PC-3 (cell line): ENCODE measurements at regions not wholly inside any gene's neighbourhood (a gene's known extent, or its start where the extent isn't known, plus 50 kb on each side); places are given as distances from the start of the nearest gene placed in this dataset.
"Not testable (repeated sequence)": the region's sequence is repeated elsewhere in the genome, so short reads cannot be mapped to it uniquely, and the experiment has no call there.

Source experiments
- ATAC-seq: fragments of 200-7000 bp; cut with Tn5 transposase; 2 replicates; pipeline ENCODE4 v1.9.1; 2020; ENCODE audit warnings: mild to moderate bottlenecking, moderate library complexity
- BruUV-seq: library from RNA; stranded (reverse); fragments of 400-500 nt; replicated peaks from 2 replicates; lab custom pipeline; 2021; lab: Mats Ljungman, UMichigan
- CTCF ChIA-PET: fragments of 300-600 bp; sonication (Branson Sonifier 250); formaldehyde crosslinking; loops from one replicate; lab custom pipeline; 2022; ENCODE audit warnings: antibody characterized with exemption; lab: Charles Lee
- POLR2A ChIA-PET: fragments of 300-600 bp; sonication (Branson Sonifier 250); formaldehyde crosslinking; loops from one replicate; lab custom pipeline; 2022; ENCODE audit warnings: antibody characterized with exemption; ENCODE audit not compliant: unreplicated experiment; lab: Charles Lee
- DNase-seq: peaks from one replicate; pipeline ENCODE4 v3.0.0-alpha.2; 2015
- H2AFZ ChIP-seq: fragments of 300-600 bp; sonication (generic); 2 replicates; pipeline ENCODE4 v1.6.0; 2016; ENCODE audit warnings: antibody characterized with exemption, low read length
- H3F3A ChIP-seq: fragments of 300-600 bp; sonication (generic); one replicate; pipeline ENCODE4 v1.6.0; 2017; ENCODE audit warnings: antibody characterized with exemption, low read length, control low read depth, mild to moderate bottlenecking; ENCODE audit not compliant: unreplicated experiment
- H3K27ac ChIP-seq: fragments of 300-600 bp; sonication (generic); 2 replicates; pipeline ENCODE4 v1.5.1; 2016; ENCODE audit warnings: mild to moderate bottlenecking, low read length
- H3K27me3 ChIP-seq: fragments of 300-600 bp; sonication (generic); 2 replicates; pipeline ENCODE4 v1.6.1; 2016; ENCODE audit warnings: low read length, mixed read lengths
- H3K36me3 ChIP-seq: fragments of 300-600 bp; sonication (generic); 2 replicates; pipeline ENCODE4 v1.6.1; 2016; ENCODE audit warnings: low read depth, mixed run types, low read length, mixed read lengths
- H3K4me1 ChIP-seq: fragments of 300-600 bp; sonication (generic); 2 replicates; pipeline ENCODE4 v1.5.1; 2016; ENCODE audit warnings: low read length; ENCODE audit not compliant: insufficient read depth
- H3K4me2 ChIP-seq: fragments of 300-600 bp; sonication (generic); 2 replicates; pipeline ENCODE4 v1.6.0; 2016; ENCODE audit warnings: low read length
- H3K4me3 ChIP-seq: fragments of 300-600 bp; sonication (generic); 2 replicates; pipeline ENCODE4 v1.5.1; 2016; ENCODE audit warnings: mild to moderate bottlenecking, low read length, mixed read lengths
- H3K79me2 ChIP-seq: fragments of 300-600 bp; sonication (generic); 2 replicates; pipeline ENCODE4 v1.6.1; 2017; ENCODE audit warnings: low read length, mixed read lengths
- H3K9ac ChIP-seq: fragments of 300-600 bp; sonication (generic); 2 replicates; pipeline ENCODE4 v1.6.0; 2016; ENCODE audit warnings: mild to moderate bottlenecking, low read length
- H3K9me2 ChIP-seq: fragments of 300-600 bp; sonication (generic); replicated peaks from 2 replicates; pipeline ENCODE4 v1.6.1; 2016; ENCODE audit warnings: mixed run types, low read length, mixed read lengths
- H3K9me3 ChIP-seq: fragments of 300-600 bp; sonication (generic); 2 replicates; pipeline ENCODE4 v1.6.1; 2016; ENCODE audit warnings: low read length, mixed read lengths
- H4K20me1 ChIP-seq: fragments of 300-600 bp; sonication (generic); 2 replicates; pipeline ENCODE4 v1.6.1; 2016; ENCODE audit warnings: low read length, mixed read lengths
- CTCF ChIP-seq: fragments of 300-600 bp; sonication (generic); conservative IDR thresholded peaks from 2 replicates; pipeline ENCODE4 v1.5.1; 2017; ENCODE audit warnings: antibody characterized with exemption, low read depth, mild to moderate bottlenecking, low read length
- EZH2 ChIP-seq: fragments of 300-600 bp; sonication (generic); IDR thresholded peaks from one replicate; pipeline ENCODE4 v1.6.1; 2017; ENCODE audit warnings: antibody characterized with exemption, mild to moderate bottlenecking, low read length; ENCODE audit not compliant: unreplicated experiment
- EZH2phosphoT487 ChIP-seq: fragments of 300-600 bp; sonication (generic); IDR thresholded peaks from 2 replicates; pipeline ENCODE4 v1.6.1; 2018; ENCODE audit warnings: mild to moderate bottlenecking, antibody characterized with exemption, low read length, borderline replicate concordance
- intact Hi-C: fragments of 100-400 bp; cut with micrococcal nuclease; formaldehyde crosslinking; loops from 2 replicates; pipeline ENCODE4 v1.9.0; 2023

- BruUV-seq, result no TSS peak
- H3K9me2 ChIP-seq, result no peaks in the 10 kb centered on the region
- H3K27ac ChIP-seq, result no peak overlapping the region
- no peaks in the 10 kb centered on the region for H3K27me3 ChIP-seq
- no peaks in the 10 kb centered on the region for H3K79me2 ChIP-seq
- TF ChIP-seq EZH2phosphoT487, result no peak
- no peak for TF ChIP-seq CTCF
- no peak for TF ChIP-seq EZH2
- H3K9me3 ChIP-seq, result no peaks in the 10 kb centered on the region
- no peak overlapping the region for H3K9ac ChIP-seq
- CTCF ChIA-PET, result no interaction called here
- no peaks in the 10 kb centered on the region for H3F3A ChIP-seq
- no peaks in the 10 kb centered on the region for H3K4me1 ChIP-seq
- DNase-seq (no peak), ATAC-seq (no peak)
- POLR2A ChIA-PET, result no interaction called here
- no peaks in the 10 kb centered on the region for H3K36me3 ChIP-seq
- no peak overlapping the region for H3K4me2 ChIP-seq
- intact Hi-C loops, result loop anchor here (10.0 kb wide), 1 partner anchor 231 kb away; no protein-coding TSS in a partner anchor
- no peak overlapping the region for H2AFZ ChIP-seq
- H3K4me3 ChIP-seq, result no peak overlapping the region
- H4K20me1 ChIP-seq, result no peaks in the 10 kb centered on the region
These were observed 774.4 kb downstream of the SI start for GRCh38 chr3:164303894-164304293.

- Histone ChIP-seq H3K4me1 (no peaks in the 10 kb centered on the region), H3K36me3 (no peaks in the 10 kb centered on the region), H2AFZ (no peak overlapping the region), H3K9ac (no peak overlapping the region), H3K9me3 (no peaks in the 10 kb centered on the region), H3K4me2 (no peak overlapping the region), H3K4me3 (no peak overlapping the region), H3K79me2 (no peaks in the 10 kb centered on the region), H3K27me3 (no peaks in the 10 kb centered on the region), H3K27ac (no peak overlapping the region), H3K9me2 (no peaks in the 10 kb centered on the region), H3F3A (no peaks in the 10 kb centered on the region), H4K20me1 (no peaks in the 10 kb centered on the region)
- no TSS peak for BruUV-seq
- POLR2A ChIA-PET, result no interaction called here
- no peak for DNase-seq
- ATAC-seq, result no peak
- CTCF ChIA-PET, result no interaction called here
- intact Hi-C loops, result loop anchor here (10.0 kb wide), 1 partner anchor 232 kb away; no protein-coding TSS in a partner anchor
- TF ChIP-seq CTCF (no peak), EZH2 (no peak), EZH2phosphoT487 (no peak)
These were observed 775.7 kb downstream of the SI start for GRCh38 chr3:164302622-164303021.

GRCh38 chr3:164291486-164291885, 786.8 kb downstream of the SI start:
- CTCF ChIA-PET, H3F3A ChIP-seq, H3K4me2 ChIP-seq, POLR2A ChIA-PET, H3K9me3 ChIP-seq, H3K4me3 ChIP-seq, H3K36me3 ChIP-seq, H3K9me2 ChIP-seq, H4K20me1 ChIP-seq, DNase-seq, H3K27me3 ChIP-seq, H2AFZ ChIP-seq, BruUV-seq, ATAC-seq, H3K27ac ChIP-seq, intact Hi-C loops, H3K9ac ChIP-seq, H3K4me1 ChIP-seq, H3K79me2 ChIP-seq: not testable (repeated sequence)
